ENCODE measurements at regions not wholly inside any gene's neighbourhood (a gene's known extent, or its start where the extent isn't known, plus 50 kb on each side); places are given as distances from the start of the nearest gene placed in this dataset.
A peak's percentile ranks its signal among the peaks of the same experiment; 100 is the strongest.
"Not testable (repeated sequence)": the region's sequence is repeated elsewhere in the genome, so short reads cannot be mapped to it uniquely, and the experiment has no call there.

DNA sequence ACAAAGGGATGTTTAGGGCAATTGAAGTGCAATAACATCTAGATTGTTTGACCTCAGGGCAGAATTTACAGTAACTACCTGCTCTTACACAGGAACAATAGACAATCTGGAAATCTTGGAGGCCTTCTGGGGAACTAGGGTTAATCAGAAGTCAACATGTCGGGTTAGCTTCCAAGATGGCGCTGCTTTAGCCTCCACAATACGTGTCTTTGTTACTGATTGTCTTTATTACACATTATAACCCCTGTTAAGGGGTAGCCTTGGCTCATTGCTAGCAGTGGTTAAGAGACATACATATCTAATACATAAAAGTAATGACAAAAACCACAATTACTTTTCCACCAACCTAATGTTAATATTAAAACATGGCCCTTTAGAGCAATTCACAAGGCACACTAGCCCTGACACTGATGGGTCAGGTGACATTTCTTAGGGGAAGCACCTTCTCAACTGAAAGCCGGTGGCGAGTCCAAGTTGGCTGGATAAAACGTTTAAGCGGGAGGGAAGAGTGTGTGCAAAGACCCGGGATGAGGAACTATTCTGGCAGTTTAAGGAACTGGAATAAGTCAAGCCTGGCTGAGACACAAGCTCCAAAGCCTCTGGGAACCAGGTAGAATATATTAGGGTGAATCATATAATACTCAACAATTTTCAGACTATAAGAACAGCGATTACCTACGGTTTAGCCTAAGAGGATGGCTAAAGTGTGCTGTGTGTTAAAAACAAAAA lies 236.9 kb downstream of the BCAS1 start:
- FAIRE-seq: no peak

DNA sequence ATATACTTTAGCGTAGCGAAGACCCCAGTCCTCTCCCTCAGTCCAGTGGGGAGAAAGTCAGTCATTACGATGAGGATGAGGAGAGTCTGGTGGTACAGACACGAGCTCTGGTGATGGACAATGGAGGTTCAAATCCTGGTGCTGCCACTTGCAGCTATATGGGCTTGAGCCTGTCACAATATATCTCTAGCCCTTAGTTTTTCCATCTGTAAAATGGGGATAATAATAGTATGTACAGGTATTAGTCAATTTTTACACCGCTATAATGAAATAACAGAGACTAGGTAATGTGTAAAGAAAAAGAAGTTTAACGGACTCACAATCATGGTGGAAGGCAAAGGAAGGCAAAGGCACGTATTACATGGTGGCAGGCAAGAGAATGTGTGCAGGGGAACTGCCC lies 237.9 kb downstream of the BCAS1 start:
- no peak for FAIRE-seq

DNA sequence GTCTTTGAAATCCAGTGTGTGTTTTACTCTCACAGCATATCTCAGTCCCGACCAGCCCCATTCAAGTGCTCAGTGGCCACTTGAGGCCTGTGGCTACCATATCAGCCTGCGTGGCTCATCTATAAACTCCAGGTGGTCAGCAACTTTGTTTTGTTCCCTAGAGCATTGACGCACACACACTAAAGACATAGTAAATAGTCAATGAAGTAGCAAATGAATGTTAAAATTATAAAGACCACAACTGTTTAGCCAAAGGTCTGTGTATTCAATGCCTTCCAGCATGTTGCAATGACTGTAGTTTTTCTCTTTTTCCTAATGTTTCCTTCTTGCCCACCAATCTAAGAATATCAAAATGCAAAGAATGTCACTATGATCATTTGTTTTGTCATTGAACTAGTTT lies 238.2 kb upstream of the ZNF217 start:
- FAIRE-seq: no peak

DNA sequence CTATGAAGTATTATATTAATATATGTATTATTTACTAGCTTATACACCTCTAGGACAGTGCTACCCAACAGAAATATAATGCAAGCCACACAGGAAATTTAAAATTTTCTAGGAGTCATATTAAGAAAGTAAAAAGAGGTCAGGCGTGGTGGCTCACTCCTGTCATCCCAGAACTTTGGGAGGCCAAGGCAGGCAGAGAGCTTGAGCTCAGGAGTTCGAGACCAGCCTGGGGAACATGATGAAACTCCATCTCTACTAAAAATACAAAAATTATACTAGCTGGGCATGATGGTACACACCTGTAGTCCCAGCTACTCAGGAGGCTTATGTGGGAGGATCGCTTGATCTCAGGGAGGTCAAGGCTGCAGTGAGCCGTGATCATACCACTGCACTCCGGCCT lies 237.6 kb upstream of the ZNF217 start:
- no peak for FAIRE-seq

DNA sequence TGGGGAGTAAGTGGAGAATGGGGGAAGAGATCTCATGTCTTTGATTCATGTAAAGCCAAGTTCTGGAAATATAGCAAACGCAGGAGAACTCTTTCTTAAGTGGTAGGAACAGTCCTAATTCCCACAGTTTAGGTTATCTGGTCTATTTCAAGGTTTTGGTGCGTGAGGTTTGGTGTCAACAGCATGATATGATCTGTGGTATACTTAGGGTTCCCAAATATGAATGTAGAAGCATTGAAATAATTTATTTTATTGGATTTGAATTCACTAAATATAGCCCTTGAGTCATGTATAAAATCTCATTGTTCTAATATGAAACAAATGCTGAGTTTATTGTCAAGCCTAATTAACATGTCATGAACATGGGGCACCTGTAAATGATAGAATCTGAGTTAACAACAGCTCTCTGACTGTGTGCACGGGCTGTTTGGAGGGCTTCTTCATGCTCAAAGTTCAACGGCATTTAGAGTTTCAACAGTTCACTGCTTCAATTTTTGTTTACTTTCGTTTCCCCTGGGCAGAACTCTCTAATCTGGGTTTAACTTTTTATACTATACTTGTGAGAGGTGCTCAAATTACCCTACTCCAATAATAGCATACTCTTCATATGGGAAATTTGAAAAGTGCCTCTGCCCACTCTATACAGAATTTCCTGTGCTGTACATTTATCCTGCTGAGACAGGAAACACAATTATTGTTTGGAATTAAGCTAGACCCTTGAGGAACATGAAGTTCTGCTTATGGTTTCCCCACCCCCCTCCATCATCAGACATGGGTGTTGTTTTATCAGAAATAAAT lies 236.3 kb upstream of the ZNF217 start:
- no peak for FAIRE-seq

DNA sequence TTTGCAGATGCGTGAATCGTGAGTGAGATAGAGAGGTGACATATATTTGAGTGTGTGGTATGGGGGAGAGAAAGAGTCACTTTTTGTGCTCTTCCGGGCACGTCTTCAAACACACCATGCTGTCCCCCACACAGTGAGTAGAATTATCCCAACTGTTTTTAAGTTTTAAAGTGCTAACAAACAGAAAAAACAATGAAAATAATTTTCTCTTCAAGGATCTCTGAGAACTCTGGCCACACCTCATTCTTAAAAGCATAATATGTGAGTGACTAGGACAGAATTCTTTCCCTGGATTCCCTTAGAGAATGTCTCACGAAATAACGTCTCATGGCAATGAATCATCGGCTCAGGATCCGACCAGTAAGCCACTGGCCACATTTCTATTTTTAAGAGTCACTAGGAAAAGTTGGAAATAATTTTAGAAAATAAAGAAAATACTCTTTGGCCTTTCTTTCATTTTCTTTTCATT lies 235.7 kb upstream of the ZNF217 start:
- peak; percentile 99 for FAIRE-seq

DNA sequence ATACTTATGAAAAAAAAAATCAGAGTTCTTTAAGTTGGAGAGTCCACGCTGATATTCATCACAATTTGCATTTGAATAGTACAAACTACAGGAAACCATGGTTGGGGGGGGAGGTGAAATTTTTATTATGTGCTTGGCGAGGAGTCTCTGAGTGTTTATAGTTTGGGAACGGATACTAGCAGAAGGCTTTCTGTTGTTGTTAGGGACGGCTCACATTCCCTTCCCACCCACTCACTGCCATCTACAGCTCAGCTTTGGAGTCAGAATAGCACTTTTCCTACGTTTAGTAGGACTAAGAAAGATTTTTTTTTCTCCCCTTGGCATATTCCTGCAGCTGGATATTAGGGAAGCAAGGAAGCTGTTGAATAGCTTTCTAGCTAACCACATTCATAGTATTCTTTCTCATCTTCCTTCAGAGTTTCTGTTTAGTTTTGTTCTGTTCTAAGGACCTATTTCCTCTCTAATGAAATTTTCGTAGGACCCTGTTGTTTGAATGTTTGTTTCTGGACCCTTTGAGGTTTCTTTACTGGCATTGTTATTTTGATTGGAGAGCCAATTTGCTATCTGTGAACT lies 235.1 kb upstream of the ZNF217 start:
- FAIRE-seq: no peak

DNA sequence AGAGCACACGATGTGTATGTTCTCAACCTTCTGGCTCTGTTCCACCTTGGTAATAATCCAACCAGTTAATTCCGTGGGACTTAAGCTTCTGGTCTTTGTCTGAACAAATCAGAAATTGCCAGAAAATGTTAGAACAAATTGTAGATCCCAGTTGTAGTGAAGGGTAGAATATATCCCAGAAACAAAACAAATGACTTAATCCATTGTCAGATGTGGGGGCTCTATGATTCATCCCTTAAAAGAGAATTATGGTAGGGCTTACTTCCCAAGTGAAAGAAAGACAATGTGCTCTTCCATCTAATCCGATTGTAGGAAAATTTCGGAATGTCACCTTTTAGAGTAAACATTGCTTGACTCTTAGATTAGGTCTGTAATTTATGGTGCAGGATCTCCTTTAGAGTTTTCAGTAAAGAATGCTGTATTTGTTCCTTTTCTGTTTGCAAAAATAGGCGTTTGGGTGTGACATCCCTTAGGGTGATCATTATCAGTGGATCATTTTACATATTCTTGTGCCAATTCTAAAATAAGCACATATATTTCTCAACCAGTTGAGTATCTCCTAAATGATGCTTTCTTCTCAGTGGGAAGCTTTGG lies 234.5 kb upstream of the ZNF217 start:
- FAIRE-seq: no peak

DNA sequence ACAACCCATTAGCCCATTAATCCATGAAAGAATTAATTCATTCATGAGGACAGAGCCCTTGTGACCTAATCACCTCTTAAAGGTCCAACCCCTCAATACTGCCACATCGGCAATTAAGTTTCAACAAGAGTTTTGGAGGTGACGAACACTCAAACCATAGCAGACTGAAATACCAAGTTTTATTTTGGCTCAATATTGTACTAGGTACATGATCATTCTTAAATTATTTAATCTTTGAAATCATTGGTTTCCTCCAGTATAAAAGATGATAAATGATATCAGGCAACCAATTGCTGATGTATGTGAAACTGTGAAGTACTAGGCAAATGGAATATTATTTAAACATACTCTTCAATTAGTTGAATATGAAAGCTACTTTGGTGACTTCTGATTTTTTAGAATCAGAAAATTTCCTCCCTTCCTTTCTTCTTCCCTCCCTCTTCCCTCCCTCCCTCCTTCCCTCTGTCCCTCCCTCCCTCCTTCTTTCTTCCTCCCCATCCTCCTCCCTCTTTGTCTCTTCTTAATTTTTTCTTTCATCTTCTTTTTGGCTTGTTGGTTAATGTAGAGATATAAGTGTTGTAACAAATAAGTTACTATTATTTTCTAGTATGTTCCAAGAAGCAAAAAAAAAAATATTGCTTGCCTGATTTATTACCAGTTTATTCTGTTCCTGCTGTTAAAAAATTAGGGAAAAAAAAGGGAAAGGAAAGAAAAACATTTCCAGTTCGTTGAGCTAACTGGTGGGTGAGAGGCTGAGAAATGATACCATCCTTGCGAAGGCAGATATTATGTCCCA lies 233.9 kb upstream of the ZNF217 start:
- peak; percentile 71 for FAIRE-seq

DNA sequence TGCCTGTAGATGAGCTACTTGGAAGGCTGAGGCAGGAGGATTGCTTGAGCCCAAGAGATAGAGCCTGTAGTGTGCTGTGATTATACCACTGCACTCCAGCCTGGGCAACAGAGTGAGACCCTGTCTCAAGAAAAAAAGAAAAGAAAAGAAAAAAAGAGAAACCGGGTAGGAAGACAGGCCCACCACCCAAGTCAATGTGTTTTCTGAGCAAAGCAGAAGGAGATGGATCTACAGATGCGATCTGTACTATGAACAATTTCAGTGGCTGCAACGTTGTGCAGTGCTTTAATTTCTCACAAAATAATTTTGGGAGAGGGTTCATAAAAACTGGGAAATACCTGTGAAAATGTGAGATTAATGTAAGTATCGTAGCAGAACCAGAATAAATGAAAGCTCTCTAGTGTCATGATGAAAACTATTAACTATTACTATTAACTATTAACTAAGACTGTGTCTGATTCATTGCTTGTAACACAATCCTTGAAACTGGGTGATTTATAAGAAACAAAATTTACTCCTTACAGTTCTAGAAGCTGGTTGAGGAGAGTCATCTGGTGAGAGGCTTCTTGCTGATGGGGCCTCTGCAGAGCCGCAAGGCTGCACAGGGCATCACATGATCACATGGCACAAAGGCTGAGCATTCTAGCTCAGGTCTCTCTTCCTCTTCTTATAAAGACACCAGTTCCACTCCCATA lies 233.1 kb upstream of the ZNF217 start:
- peak; percentile 13 for FAIRE-seq

DNA sequence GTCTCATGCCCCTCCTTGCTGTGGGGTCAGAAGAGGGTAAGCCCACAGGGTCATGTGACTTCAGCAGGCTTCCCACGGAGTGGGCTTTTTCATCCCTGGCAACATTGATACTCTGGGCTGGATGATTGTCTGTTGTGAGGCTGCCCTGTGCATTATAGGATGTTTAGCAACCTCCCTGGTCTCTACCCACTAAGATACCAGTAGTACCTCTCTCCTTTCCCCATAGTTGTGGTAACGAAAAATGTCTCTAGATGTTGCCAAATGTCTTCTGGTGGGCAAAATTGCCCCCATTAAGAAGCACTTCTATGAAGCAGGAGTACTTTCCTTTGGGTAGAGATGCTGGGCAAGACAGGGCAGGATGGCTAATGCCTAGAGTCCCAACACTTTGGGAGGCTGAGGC lies 232.5 kb upstream of the ZNF217 start:
- no peak for FAIRE-seq

DNA sequence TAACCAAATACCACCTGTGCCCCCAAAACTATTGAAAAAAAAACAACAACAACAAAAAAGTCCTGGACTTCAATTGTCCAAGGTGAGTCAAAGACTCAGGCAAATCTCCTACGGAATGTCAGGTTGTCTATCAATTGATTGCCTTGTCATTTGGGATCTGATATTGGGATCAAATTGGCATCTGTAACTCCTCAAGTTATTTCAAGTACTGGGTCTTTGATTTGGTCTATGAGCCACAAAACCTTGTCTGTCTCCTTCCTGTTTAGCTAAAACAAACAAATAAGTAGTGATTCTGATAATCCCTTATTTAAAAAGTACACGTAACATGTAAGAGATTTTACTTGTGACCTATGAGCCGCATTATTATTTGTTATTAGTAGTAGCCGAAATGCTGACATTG lies 231.6 kb upstream of the ZNF217 start:
- no peak for FAIRE-seq

DNA sequence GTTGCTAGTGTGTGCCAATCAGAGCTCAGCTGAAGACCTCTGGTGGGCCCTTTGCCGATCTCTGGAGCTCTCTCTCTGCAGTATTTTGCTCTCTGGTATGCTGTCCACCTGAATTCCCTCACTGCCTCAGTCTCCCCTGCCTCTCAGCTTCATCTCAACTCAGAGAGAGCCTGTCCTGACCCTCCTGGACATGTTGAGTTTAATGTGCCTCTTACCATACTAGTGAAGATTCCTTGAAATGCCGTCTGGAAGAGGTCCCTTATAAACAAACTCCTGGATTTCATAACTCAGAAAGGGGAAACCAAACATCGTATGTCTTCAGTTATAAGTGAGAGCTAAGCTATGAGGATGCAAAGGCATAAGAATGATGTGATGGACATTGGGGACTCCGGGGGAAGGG lies 231.1 kb upstream of the ZNF217 start:
- no peak for FAIRE-seq

DNA sequence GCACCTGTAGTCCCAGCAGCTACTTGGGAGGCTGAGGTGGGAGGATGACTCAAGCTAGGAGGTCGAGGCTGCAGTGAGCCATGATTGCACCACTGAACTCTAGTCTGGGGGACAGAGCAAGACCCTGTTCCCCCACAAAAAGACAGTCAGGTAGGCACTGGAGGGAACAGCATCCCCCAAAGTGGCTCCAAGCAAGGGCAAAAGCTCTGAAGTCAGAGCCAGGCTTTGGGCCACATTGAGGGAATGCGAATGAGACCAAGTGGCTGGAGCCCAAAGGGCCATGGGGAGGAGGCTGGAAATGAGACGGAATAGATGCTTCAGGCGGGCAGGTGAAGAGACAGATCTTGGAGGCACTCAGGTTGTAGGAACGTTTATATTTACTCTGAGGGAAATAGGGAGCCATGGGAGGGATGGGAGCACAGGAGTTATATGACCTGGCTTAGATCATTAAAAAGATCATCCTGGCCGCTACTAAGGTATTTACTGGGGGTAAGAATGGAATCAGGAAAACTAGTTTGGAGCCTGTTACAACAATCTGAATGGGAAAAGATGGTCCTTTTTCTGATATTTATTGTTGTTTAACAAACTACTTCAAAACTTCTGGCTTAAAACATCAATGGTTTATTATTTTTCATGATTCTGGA lies 229.6 kb upstream of the ZNF217 start:
- FAIRE-seq: no peak

DNA sequence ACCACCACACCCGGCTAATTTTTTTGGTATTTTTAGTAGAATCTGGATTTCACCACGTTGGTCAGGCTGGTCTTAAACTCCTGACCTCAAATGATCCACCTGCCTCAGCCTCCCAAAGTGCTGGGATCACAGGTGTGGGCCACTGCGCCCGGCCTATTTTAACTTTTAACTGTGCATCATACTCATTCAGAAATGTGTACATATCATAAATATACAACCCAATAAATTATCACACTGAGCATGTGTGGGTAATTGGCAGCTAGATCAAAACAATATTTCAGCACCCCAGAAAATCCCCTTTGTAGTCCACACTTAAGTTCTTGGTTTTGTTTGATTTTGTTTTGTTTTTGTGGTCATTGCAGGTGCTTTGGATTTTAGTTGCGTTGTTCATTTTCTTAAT lies 228.9 kb upstream of the ZNF217 start:
- no peak for FAIRE-seq

DNA sequence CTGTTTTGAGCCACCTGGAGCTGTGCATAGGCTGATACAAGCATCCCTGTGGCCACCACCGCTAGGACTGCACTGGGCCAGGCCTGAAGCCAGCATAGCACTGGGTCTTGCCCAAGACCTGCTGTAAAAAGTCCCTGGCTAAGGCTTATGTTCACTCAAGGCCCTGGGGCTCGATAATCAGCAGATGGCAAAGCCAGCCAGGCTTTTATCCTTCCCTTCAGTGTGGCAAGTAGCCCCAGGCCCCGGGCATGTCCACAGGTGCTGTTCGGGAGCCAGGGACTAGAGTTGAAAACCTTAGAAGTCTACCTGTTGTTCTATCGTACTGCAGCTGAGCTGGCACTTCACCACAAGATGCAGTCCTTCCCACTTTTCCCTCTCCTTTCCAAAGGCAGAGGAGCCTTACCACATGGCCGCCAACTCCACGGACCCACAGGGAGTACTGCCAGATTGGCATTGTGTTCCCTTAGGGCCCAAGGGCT lies 226.4 kb upstream of the ZNF217 start:
- no peak for FAIRE-seq

DNA sequence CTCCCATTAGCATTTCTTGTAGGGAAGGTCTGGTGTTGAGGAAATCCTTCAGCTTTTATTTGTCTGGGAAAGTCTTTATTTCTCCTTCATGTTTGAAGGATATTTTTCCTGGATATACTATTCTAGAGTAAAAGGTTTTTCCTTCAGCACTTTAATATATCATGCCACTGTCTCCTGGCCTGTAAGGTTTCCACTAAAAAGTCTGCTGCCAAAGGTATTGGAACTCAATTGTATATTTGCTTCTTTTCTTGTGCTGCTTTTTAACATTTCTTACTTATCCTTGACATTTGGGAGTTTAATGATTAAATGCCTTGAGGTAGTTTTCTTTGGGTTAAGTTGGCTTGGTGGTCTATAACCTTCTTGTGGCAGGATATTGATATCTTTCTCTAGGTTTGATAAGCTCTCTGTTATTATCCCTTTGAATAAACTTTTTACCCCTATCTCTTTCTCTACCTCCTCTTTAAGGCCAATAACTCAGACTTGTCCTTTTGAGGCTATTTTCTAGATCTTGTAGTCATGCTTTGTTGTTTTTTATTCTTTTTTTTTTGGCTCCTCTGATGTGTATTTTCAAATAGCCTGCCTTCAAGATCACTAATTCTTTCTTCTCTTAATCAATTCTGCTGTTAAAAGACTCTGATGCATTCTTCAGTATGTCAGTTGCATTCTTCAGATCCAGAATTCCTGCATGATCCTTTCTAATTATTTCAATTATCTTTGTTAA lies 225.0 kb upstream of the ZNF217 start:
- peak; percentile 40 for FAIRE-seq

DNA sequence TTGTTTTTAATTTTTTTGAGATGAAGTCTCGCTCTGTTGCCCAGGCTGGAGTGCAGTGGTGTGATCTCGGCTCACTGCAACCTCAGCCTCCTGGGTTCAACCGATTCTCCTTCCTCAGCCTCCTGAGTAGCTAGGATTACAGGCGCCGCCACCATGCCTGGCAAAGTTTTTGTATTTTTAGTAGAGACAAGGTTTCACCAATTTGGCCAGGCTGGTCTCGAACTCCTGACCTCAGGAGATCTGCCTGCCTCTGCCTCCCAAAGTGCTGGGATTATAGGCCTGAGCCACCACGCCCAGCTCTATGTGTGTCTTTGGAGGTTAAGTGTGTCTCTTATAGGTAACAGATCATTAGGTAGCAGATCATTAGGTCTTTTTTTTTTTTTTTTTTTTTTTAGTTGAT lies 223.9 kb upstream of the ZNF217 start:
- not testable (repeated sequence) for FAIRE-seq

DNA sequence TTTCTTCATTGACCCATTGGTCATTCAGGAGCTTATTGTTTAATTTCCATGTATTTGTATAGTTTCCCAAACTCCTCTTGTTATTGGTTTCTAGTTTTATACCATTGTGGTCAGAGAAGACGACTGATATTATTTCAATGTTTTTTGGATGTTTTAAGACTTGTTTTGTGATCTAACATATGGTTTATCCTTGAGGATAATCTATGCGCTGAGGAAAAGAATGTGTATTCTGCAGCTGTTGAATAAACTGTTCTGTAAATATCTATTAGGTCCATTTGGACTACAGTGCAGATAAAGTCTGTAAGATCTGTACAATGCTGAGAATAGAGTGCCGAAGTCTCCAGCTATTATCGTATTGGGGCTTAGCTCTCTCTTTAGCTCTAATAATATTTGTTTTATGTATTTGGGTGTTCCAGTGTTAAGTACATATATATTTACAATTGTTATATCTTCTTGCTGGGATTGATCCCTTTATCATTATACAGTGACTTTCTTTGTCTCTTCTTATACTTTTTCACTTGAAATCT lies 223.3 kb upstream of the ZNF217 start:
- FAIRE-seq: no peak

DNA sequence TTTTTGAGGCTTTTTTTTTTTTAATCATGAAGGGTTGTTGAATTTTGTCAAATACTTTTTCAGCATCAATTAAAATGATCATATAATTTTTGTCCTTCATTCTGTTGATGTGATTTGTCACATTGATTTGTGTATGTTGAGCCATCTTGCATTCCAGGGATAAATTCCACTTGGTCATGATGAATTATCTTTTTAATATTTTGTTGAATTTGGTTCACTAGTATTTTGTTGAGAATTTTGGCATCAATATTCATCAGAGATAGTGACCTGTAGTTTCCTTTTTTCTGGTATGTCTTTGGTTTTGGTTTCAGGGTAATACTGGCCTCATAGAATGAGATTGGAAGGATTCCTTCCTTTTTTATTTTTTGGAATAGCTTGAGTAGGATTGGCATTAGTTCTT lies 221.9 kb upstream of the ZNF217 start:
- peak; percentile 27 for FAIRE-seq

DNA sequence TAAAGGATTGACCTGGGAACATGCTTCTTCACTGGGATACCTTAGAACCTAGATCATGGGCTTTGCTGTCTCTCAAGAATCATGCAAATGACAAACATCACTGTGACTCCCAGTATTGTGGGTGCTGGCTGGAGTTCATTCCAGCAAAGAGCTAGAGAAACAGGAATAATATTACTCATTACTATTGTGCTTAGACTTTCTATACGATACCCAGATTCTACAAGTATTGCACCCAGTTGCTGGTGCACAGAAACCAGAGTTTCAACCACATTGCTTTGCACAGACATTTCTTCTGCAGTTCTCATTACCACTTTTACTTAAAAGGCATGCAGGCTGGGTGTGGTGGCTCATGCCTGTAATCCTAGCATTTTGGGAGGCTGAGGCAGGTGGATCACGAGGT lies 220.4 kb upstream of the ZNF217 start:
- no peak for FAIRE-seq

Data from G401.6 (cell line).